Astrocyte (in vitro differentiated cells and primary cell): ENCODE measurements at regions not wholly inside any gene's neighbourhood (a gene's known extent, or its start where the extent isn't known, plus 50 kb on each side); places are given as distances from the start of the nearest gene placed in this dataset.

Experiments
- CTCF ChIP-seq: IDR thresholded peaks from 2 replicates; pipeline ENCODE4 v1.5.1; 2011; ENCODE audit warnings: low read depth, mild to moderate bottlenecking, inconsistent platforms, low read length, moderate library complexity; ENCODE audit not compliant: insufficient read depth
- EZH2 ChIP-seq: IDR thresholded peaks from 2 replicates; pipeline ENCODE4 v1.6.1; 2012; ENCODE audit warnings: mild to moderate bottlenecking, low read length, inconsistent platforms; ENCODE audit not compliant: insufficient read depth

- TF ChIP-seq EZH2 (no peak), CTCF (no peak)
Measured at GRCh38 chr16:80323808-80324195, 217.0 kb upstream of the DYNLRB2 start.
